ENCODE measurements at regions not wholly inside any gene's neighbourhood (a gene's known extent, or its start where the extent isn't known, plus 50 kb on each side); places are given as distances from the start of the nearest gene placed in this dataset.

GRCh38 chr5:75856056-75856455 lies 138.8 kb upstream of the POC5 start:
- TF ChIP-seq CTCF (optimal IDR thresholded peaks at IDR 0.05 in 1 of 3, IDR thresholded peaks at IDR 0.05 in 1 of 3, conservative IDR thresholded peaks at IDR 0.05 in 1 of 3; ENCODE audit: extremely low read depth in 1 of 3, insufficient read depth in 2 of 3, low read length in 3 of 3) (no peak), EZH2 (IDR thresholded peaks at IDR 0.05; ENCODE audit: low read length) (no peak)

Measured in keratinocyte (primary cell).